PC-3 (cell line): ENCODE measurements at regions not wholly inside any gene's neighbourhood (a gene's known extent, or its start where the extent isn't known, plus 50 kb on each side); places are given as distances from the start of the nearest gene placed in this dataset.
A peak's percentile ranks its signal among the peaks of the same experiment; 100 is the strongest.
"Not testable (repeated sequence)": the region's sequence is repeated elsewhere in the genome, so short reads cannot be mapped to it uniquely, and the experiment has no call there.

Source experiments
- ATAC-seq: fragments of 200-7000 bp; cut with Tn5 transposase; 2 replicates; pipeline ENCODE4 v1.9.1; 2020; ENCODE audit warnings: mild to moderate bottlenecking, moderate library complexity
- BruUV-seq: library from RNA; stranded (reverse); fragments of 400-500 nt; replicated peaks from 2 replicates; lab custom pipeline; 2021; lab: Mats Ljungman, UMichigan
- CTCF ChIA-PET: fragments of 300-600 bp; sonication (Branson Sonifier 250); formaldehyde crosslinking; loops from one replicate; lab custom pipeline; 2022; ENCODE audit warnings: antibody characterized with exemption; lab: Charles Lee
- POLR2A ChIA-PET: fragments of 300-600 bp; sonication (Branson Sonifier 250); formaldehyde crosslinking; loops from one replicate; lab custom pipeline; 2022; ENCODE audit warnings: antibody characterized with exemption; ENCODE audit not compliant: unreplicated experiment; lab: Charles Lee
- DNase-seq: peaks from one replicate; pipeline ENCODE4 v3.0.0-alpha.2; 2015
- H2AFZ ChIP-seq: fragments of 300-600 bp; sonication (generic); 2 replicates; pipeline ENCODE4 v1.6.0; 2016; ENCODE audit warnings: antibody characterized with exemption, low read length
- H3F3A ChIP-seq: fragments of 300-600 bp; sonication (generic); one replicate; pipeline ENCODE4 v1.6.0; 2017; ENCODE audit warnings: antibody characterized with exemption, low read length, control low read depth, mild to moderate bottlenecking; ENCODE audit not compliant: unreplicated experiment
- H3K27ac ChIP-seq: fragments of 300-600 bp; sonication (generic); 2 replicates; pipeline ENCODE4 v1.5.1; 2016; ENCODE audit warnings: mild to moderate bottlenecking, low read length
- H3K27me3 ChIP-seq: fragments of 300-600 bp; sonication (generic); 2 replicates; pipeline ENCODE4 v1.6.1; 2016; ENCODE audit warnings: low read length, mixed read lengths
- H3K36me3 ChIP-seq: fragments of 300-600 bp; sonication (generic); 2 replicates; pipeline ENCODE4 v1.6.1; 2016; ENCODE audit warnings: low read depth, mixed run types, low read length, mixed read lengths
- H3K4me1 ChIP-seq: fragments of 300-600 bp; sonication (generic); 2 replicates; pipeline ENCODE4 v1.5.1; 2016; ENCODE audit warnings: low read length; ENCODE audit not compliant: insufficient read depth
- H3K4me2 ChIP-seq: fragments of 300-600 bp; sonication (generic); 2 replicates; pipeline ENCODE4 v1.6.0; 2016; ENCODE audit warnings: low read length
- H3K4me3 ChIP-seq: fragments of 300-600 bp; sonication (generic); 2 replicates; pipeline ENCODE4 v1.5.1; 2016; ENCODE audit warnings: mild to moderate bottlenecking, low read length, mixed read lengths
- H3K79me2 ChIP-seq: fragments of 300-600 bp; sonication (generic); 2 replicates; pipeline ENCODE4 v1.6.1; 2017; ENCODE audit warnings: low read length, mixed read lengths
- H3K9ac ChIP-seq: fragments of 300-600 bp; sonication (generic); 2 replicates; pipeline ENCODE4 v1.6.0; 2016; ENCODE audit warnings: mild to moderate bottlenecking, low read length
- H3K9me2 ChIP-seq: fragments of 300-600 bp; sonication (generic); replicated peaks from 2 replicates; pipeline ENCODE4 v1.6.1; 2016; ENCODE audit warnings: mixed run types, low read length, mixed read lengths
- H3K9me3 ChIP-seq: fragments of 300-600 bp; sonication (generic); 2 replicates; pipeline ENCODE4 v1.6.1; 2016; ENCODE audit warnings: low read length, mixed read lengths
- H4K20me1 ChIP-seq: fragments of 300-600 bp; sonication (generic); 2 replicates; pipeline ENCODE4 v1.6.1; 2016; ENCODE audit warnings: low read length, mixed read lengths
- CTCF ChIP-seq: fragments of 300-600 bp; sonication (generic); conservative IDR thresholded peaks from 2 replicates; pipeline ENCODE4 v1.5.1; 2017; ENCODE audit warnings: antibody characterized with exemption, low read depth, mild to moderate bottlenecking, low read length
- EZH2 ChIP-seq: fragments of 300-600 bp; sonication (generic); IDR thresholded peaks from one replicate; pipeline ENCODE4 v1.6.1; 2017; ENCODE audit warnings: antibody characterized with exemption, mild to moderate bottlenecking, low read length; ENCODE audit not compliant: unreplicated experiment
- EZH2phosphoT487 ChIP-seq: fragments of 300-600 bp; sonication (generic); IDR thresholded peaks from 2 replicates; pipeline ENCODE4 v1.6.1; 2018; ENCODE audit warnings: mild to moderate bottlenecking, antibody characterized with exemption, low read length, borderline replicate concordance
- intact Hi-C: fragments of 100-400 bp; cut with micrococcal nuclease; formaldehyde crosslinking; loops from 2 replicates; pipeline ENCODE4 v1.9.0; 2023

- H3K9ac ChIP-seq, result no peak overlapping the region
- CTCF ChIA-PET, result no interaction called here
- intact Hi-C loops, result no loop called here
Observed at GRCh38 chr4:54402880-54403480, 173.9 kb downstream of the PDGFRA start.

DNA sequence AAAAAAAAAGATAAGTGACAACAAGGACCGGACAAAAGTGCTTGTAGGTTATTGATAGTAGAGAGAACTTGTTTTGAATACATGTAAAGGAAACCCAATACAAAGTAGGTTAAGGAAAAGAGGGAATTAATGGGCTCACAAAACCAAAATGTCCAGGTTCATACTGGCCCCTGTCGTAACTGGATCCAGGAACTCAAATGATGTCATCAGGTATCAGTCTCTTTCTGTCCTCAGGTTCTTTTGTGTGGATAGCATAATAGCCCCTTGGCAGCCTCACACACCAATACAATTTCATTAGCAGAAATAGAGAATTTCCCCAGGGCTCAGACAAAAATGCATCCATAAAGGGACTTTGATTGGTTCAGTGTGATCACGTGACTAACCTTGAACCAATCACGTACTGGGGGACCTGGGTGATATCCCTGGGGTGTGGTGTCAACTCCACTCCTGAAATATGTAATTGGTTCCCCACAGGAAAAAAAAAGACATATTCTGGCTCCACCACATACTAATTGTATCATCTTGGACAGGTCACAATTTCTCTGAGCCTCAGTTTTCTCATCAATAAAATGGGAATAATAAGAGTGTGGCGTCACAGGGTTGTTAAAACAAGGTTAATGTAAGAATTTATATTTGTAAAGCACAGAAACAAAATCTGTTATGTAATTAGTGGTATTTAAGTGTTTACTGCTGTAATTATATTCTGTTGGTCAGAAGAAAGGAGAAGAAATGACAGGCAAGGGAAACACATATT lies 174.8 kb downstream of the PDGFRA start:
- H3K4me2 ChIP-seq, result no peak overlapping the region
- peaks cover 9% of the 10 kb centered on the region for H3K4me1 ChIP-seq
- peaks cover 22% of the 10 kb centered on the region for H3K27me3 ChIP-seq
- intact Hi-C loops, result no loop called here
- no peak for DNase-seq
- no peaks in the 10 kb centered on the region for H3K9me2 ChIP-seq
- CTCF ChIA-PET, result no interaction called here
- H3K27ac ChIP-seq, result no peak overlapping the region
- no peak overlapping the region for H3K4me3 ChIP-seq
- BruUV-seq, result no TSS peak
- no peaks in the 10 kb centered on the region for H3K36me3 ChIP-seq
- no peak overlapping the region for H2AFZ ChIP-seq
- H3K79me2 ChIP-seq, result no peaks in the 10 kb centered on the region
- no peaks in the 10 kb centered on the region for H3F3A ChIP-seq
- ATAC-seq, result no peak
- TF ChIP-seq CTCF (no peak), EZH2phosphoT487 (no peak), EZH2 (no peak)
- no peaks in the 10 kb centered on the region for H4K20me1 ChIP-seq
- no peaks in the 10 kb centered on the region for H3K9me3 ChIP-seq
- no peak overlapping the region for H3K9ac ChIP-seq
- POLR2A ChIA-PET, result no interaction called here

More at GRCh38 chr4:54402880-54403480, 173.9 kb downstream of the PDGFRA start:
- no peak overlapping the region for H3K27ac ChIP-seq
- H3F3A ChIP-seq, result no peaks in the 10 kb centered on the region
- POLR2A ChIA-PET, result no interaction called here
- H4K20me1 ChIP-seq, result no peaks in the 10 kb centered on the region
- H3K36me3 ChIP-seq, result no peaks in the 10 kb centered on the region
- no peak overlapping the region for H3K4me2 ChIP-seq
- BruUV-seq, result no TSS peak
- H3K9me2 ChIP-seq, result no peaks in the 10 kb centered on the region
- no peaks in the 10 kb centered on the region for H3K9me3 ChIP-seq
- no peak for TF ChIP-seq EZH2
- no peak for DNase-seq
- peaks cover 22% of the 10 kb centered on the region for H3K27me3 ChIP-seq
- no peaks in the 10 kb centered on the region for H3K79me2 ChIP-seq
- ATAC-seq, result no peak
- H3K4me3 ChIP-seq, result no peak overlapping the region
- H3K4me1 ChIP-seq, result peaks cover 12% of the 10 kb centered on the region
- no peak overlapping the region for H2AFZ ChIP-seq

- POLR2A ChIA-PET, ATAC-seq: not testable (repeated sequence)
Observed at GRCh38 chr4:54409270-54409817, 180.3 kb downstream of the PDGFRA start.

More at GRCh38 chr4:54409270-54409817, 180.3 kb downstream of the PDGFRA start:
- peak; percentile 39 for DNase-seq
- H3K9ac ChIP-seq, BruUV-seq, H3K79me2 ChIP-seq, H3K36me3 ChIP-seq, H3K4me3 ChIP-seq, H3F3A ChIP-seq, CTCF ChIA-PET, intact Hi-C loops, H3K9me3 ChIP-seq, H3K4me1 ChIP-seq, H2AFZ ChIP-seq, H4K20me1 ChIP-seq, H3K27ac ChIP-seq, H3K9me2 ChIP-seq, H3K4me2 ChIP-seq: not testable (repeated sequence)
- H3K27me3 ChIP-seq, result peaks cover 25% of the 10 kb centered on the region; the same call in 1 of the 2 replicates
